ENCODE measurements at regions not wholly inside any gene's neighbourhood (a gene's known extent, or its start where the extent isn't known, plus 50 kb on each side); places are given as distances from the start of the nearest gene placed in this dataset.

- POLR2A ChIA-PET, result no interaction called here
Measured at GRCh38 chr1:238061967-238062613, 171.4 kb upstream of the ZP4 start.

DNA sequence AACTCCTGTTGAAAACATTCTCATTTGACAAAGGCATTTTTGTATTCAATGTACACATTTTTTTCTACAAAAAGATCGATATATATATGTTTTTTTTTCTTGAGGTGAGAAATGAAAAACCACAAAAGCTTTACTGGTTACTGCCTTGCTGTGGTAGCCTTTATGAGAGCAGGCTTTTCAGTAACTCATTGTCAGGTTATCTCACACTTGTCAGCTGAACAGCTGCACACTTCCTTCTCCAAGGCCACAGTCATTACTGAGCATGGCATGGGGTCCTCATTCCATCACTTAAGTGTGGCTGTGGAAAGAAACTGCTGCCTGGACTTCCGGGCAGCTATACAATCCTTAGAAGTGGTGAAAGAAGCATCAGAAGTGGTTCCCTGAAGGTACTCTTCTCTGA is 169.3 kb upstream of the ZP4 start:
- no peaks in the 10 kb centered on the region for H3K36me3 ChIP-seq (ENCODE audit: control insufficient read depth in 2 of 2, insufficient read depth in 1 of 2, low read length in 2 of 2)
- H3K27ac ChIP-seq (ENCODE audit: extremely low read depth, low read depth, low read length), result no peak overlapping the region
- POLR2A ChIA-PET, result interaction anchor here (0.6 kb wide), 1 partner anchor 32 kb away, joined by 7 read pairs; no protein-coding TSS in a partner anchor
- CTCF ChIA-PET, result interaction anchor here (0.7 kb wide), 1 partner anchor 1233 kb away, joined by 4 read pairs; no protein-coding TSS in a partner anchor
- TF ChIP-seq, protein P1, sequence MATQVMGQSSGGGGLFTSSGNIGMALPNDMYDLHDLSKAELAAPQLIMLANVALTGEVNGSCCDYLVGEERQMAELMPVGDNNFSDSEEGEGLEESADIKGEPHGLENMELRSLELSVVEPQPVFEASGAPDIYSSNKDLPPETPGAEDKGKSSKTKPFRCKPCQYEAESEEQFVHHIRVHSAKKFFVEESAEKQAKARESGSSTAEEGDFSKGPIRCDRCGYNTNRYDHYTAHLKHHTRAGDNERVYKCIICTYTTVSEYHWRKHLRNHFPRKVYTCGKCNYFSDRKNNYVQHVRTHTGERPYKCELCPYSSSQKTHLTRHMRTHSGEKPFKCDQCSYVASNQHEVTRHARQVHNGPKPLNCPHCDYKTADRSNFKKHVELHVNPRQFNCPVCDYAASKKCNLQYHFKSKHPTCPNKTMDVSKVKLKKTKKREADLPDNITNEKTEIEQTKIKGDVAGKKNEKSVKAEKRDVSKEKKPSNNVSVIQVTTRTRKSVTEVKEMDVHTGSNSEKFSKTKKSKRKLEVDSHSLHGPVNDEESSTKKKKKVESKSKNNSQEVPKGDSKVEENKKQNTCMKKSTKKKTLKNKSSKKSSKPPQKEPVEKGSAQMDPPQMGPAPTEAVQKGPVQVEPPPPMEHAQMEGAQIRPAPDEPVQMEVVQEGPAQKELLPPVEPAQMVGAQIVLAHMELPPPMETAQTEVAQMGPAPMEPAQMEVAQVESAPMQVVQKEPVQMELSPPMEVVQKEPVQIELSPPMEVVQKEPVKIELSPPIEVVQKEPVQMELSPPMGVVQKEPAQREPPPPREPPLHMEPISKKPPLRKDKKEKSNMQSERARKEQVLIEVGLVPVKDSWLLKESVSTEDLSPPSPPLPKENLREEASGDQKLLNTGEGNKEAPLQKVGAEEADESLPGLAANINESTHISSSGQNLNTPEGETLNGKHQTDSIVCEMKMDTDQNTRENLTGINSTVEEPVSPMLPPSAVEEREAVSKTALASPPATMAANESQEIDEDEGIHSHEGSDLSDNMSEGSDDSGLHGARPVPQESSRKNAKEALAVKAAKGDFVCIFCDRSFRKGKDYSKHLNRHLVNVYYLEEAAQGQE (tag by site-specific recombination; IDR thresholded peaks at IDR 0.05), result no peak
- no peak for TF ChIP-seq SCRT2 (tag by site-specific recombination; IDR thresholded peaks at IDR 0.05)
- TF ChIP-seq ZFP69B (tag by site-specific recombination; IDR thresholded peaks at IDR 0.05), result no peak
- no peak for TF ChIP-seq ZFP3 (tag by site-specific recombination; IDR thresholded peaks at IDR 0.05; ENCODE audit: low read depth)
- no peak for TF ChIP-seq ZNF629 (tag by site-specific recombination; IDR thresholded peaks at IDR 0.05)
- TF ChIP-seq ZNF768 (tag by site-specific recombination; IDR thresholded peaks at IDR 0.05), result no peak
- TF ChIP-seq GFI1B (tag by site-specific recombination; IDR thresholded peaks at IDR 0.05), result no peak
- no peaks in the 10 kb centered on the region for H3K9me3 ChIP-seq (ENCODE audit: control insufficient read depth, insufficient read depth, low read depth, low read length)
- H3K4me1 ChIP-seq (ENCODE audit: control insufficient read depth, insufficient read depth, low read length), result no peaks in the 10 kb centered on the region
- no peak overlapping the region for H3K4me3 ChIP-seq (ENCODE audit: low read depth, low read length)

More at GRCh38 chr1:238061967-238062613, 171.4 kb upstream of the ZP4 start:
- Histone ChIP-seq H3K9me3 (ENCODE audit: control insufficient read depth, insufficient read depth, low read depth, low read length) (no peaks in the 10 kb centered on the region), H3K27ac (ENCODE audit: extremely low read depth, low read depth, low read length) (no peak overlapping the region), H3K4me1 (ENCODE audit: control insufficient read depth, insufficient read depth, low read length) (no peaks in the 10 kb centered on the region), H3K4me3 (ENCODE audit: low read depth, low read length) (no peak overlapping the region), H3K36me3 (ENCODE audit: control insufficient read depth in 2 of 2, insufficient read depth in 1 of 2, low read length in 2 of 2) (no peaks in the 10 kb centered on the region)
- TF ChIP-seq AEBP2 (tag by site-specific recombination; IDR thresholded peaks at IDR 0.05; ENCODE audit: borderline replicate concordance), result no peak
- TF ChIP-seq ZNF416 (tag by site-specific recombination; IDR thresholded peaks at IDR 0.05), result no peak
- TF ChIP-seq, protein P2, sequence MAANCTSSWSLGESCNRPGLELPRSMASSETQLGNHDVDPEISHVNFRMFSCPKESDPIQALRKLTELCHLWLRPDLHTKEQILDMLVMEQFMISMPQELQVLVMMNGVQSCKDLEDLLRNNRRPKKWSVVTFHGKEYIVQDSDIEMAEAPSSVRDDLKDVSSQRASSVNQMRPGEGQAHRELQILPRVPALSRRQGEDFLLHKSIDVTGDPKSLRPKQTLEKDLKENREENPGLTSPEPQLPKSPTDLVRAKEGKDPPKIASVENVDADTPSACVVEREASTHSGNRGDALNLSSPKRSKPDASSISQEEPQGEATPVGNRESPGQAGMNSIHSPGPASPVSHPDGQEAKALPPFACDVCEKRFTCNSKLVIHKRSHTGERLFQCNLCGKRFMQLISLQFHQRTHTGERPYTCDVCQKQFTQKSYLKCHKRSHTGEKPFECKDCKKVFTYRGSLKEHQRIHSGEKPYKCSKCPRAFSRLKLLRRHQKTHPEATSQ (tag by site-specific recombination; IDR thresholded peaks at IDR 0.05), result no peak
- no peak for TF ChIP-seq ZFP69B (tag by site-specific recombination; IDR thresholded peaks at IDR 0.05)
- no peak for TF ChIP-seq ZNF639 (tag by site-specific recombination; IDR thresholded peaks at IDR 0.05)
- TF ChIP-seq ZFP41 (tag by site-specific recombination; IDR thresholded peaks at IDR 0.05; ENCODE audit: borderline replicate concordance), result no peak
- no peak for TF ChIP-seq ZNF133 (tag by site-specific recombination; IDR thresholded peaks at IDR 0.05)
- no peak for TF ChIP-seq TRIM28 (IDR thresholded peaks at IDR 0.05; ENCODE audit: borderline replicate concordance, low read length)
- TF ChIP-seq ZNF184 (tag by site-specific recombination; IDR thresholded peaks at IDR 0.05), result no peak
- CTCF ChIA-PET, result interaction anchor here (0.5 to 1.6 kb wide), 2 partner anchors 33 to 198 kb away, joined by 3 to 5 read pairs; no protein-coding TSS in a partner anchor
